NCI-H524 treated with DMSO at 0.1 percent for 48 hours (cell line): ENCODE measurements at regions not wholly inside any gene's neighbourhood (a gene's known extent, or its start where the extent isn't known, plus 50 kb on each side); places are given as distances from the start of the nearest gene placed in this dataset.
"Not testable (repeated sequence)": the region's sequence is repeated elsewhere in the genome, so short reads cannot be mapped to it uniquely, and the experiment has no call there.

ENCODE experiments used
- DNase-seq: peaks from one replicate; lab custom pipeline; 2025; lab: John Stamatoyannopoulos, UW

- DNase-seq = no peak
These were observed 1384.4 kb upstream of the PCDH10 start for GRCh38 chr4:131764730-131765129.

- DNase-seq = not testable (repeated sequence)
These were observed 1374.7 kb upstream of the PCDH10 start for GRCh38 chr4:131774382-131774781.

GRCh38 chr4:131810565-131810964 lies 1338.5 kb upstream of the PCDH10 start:
- peak; percentile 1 for DNase-seq
